ENCODE measurements at regions not wholly inside any gene's neighbourhood (a gene's known extent, or its start where the extent isn't known, plus 50 kb on each side); places are given as distances from the start of the nearest gene placed in this dataset.

- no peak overlapping the region for H4K8ac ChIP-seq (replicated peaks; ENCODE audit: insufficient read length, low read depth, low read length)
These were observed 392.2 kb downstream of the RASEF start for GRCh38 chr9:82670726-82671125.

More at GRCh38 chr9:82670726-82671125, 392.2 kb downstream of the RASEF start:
- Histone ChIP-seq H2BK120ac (ENCODE audit: low read depth, low read length, poor library complexity, severe bottlenecking) (no peak overlapping the region), H4K91ac (ENCODE audit: insufficient read length, low read depth, low read length) (no peak overlapping the region), H2AK5ac (ENCODE audit: insufficient read length, low read length) (no peak overlapping the region), H3K79me1 (ENCODE audit: insufficient read depth, low read depth, low read length, poor library complexity, severe bottlenecking) (no peaks in the 10 kb centered on the region), H3K56ac (ENCODE audit: insufficient read length, low read depth, low read length) (no peak overlapping the region), H4K5ac (ENCODE audit: insufficient read length, low read depth, low read length) (no peak overlapping the region), H2AFZ (ENCODE audit: low read length) (no peak overlapping the region), H3K79me2 (ENCODE audit: insufficient read depth, low read length) (no peaks in the 10 kb centered on the region), H3K27me3 (ENCODE audit: insufficient read depth, low read length) (no peaks in the 10 kb centered on the region), H3K4me1 (ENCODE audit: insufficient read depth, low read length) (no peaks in the 10 kb centered on the region; the same call in 1 of the 2 replicates), H4K20me1 (ENCODE audit: control insufficient read depth, insufficient read depth, insufficient read length) (no peaks in the 10 kb centered on the region), H3K9me3 (ENCODE audit: control insufficient read depth, low read depth, low read length) (no peaks in the 10 kb centered on the region), H3K23me2 (ENCODE audit: insufficient read length, low read depth, low read length, poor library complexity, severe bottlenecking) (no peaks in the 10 kb centered on the region), H3K4ac (ENCODE audit: low read depth, low read length) (no peak overlapping the region), H3K23ac (ENCODE audit: insufficient read length, low read depth, low read length) (no peak overlapping the region), H3K14ac (ENCODE audit: insufficient read depth, low read length) (no peak overlapping the region), H2BK5ac (ENCODE audit: insufficient read length, low read length) (no peak overlapping the region), H2BK20ac (ENCODE audit: low read depth, low read length, poor library complexity, severe bottlenecking) (no peak overlapping the region), H2BK12ac (ENCODE audit: insufficient read length, low read depth, low read length) (no peak overlapping the region), H2BK15ac (ENCODE audit: low read depth, low read length) (no peak overlapping the region), H3K27ac (ENCODE audit: insufficient read length, low read depth, low read length) (no peak overlapping the region), H3K18ac (ENCODE audit: insufficient read length, low read depth, low read length) (no peak overlapping the region), H3K9ac (ENCODE audit: extremely low read depth, insufficient read length, low read length) (no peak overlapping the region), H3T11ph (ENCODE audit: low read length) (no peak overlapping the region), H3K4me2 (ENCODE audit: insufficient read depth, insufficient read length, low read length) (no peak overlapping the region)
- TF ChIP-seq, protein P1, sequence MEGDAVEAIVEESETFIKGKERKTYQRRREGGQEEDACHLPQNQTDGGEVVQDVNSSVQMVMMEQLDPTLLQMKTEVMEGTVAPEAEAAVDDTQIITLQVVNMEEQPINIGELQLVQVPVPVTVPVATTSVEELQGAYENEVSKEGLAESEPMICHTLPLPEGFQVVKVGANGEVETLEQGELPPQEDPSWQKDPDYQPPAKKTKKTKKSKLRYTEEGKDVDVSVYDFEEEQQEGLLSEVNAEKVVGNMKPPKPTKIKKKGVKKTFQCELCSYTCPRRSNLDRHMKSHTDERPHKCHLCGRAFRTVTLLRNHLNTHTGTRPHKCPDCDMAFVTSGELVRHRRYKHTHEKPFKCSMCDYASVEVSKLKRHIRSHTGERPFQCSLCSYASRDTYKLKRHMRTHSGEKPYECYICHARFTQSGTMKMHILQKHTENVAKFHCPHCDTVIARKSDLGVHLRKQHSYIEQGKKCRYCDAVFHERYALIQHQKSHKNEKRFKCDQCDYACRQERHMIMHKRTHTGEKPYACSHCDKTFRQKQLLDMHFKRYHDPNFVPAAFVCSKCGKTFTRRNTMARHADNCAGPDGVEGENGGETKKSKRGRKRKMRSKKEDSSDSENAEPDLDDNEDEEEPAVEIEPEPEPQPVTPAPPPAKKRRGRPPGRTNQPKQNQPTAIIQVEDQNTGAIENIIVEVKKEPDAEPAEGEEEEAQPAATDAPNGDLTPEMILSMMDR (conservative IDR thresholded peaks at IDR 0.05) = no peak
- Mint-ChIP-seq H3K36me3 (ENCODE audit: insufficient read depth in 1 of 3, low read depth in 3 of 3) (no peaks in the 10 kb centered on the region), H3K9me3 (no peaks in the 10 kb centered on the region), H3K4me3 (no peak overlapping the region), H3K27ac (no peak overlapping the region), H3K4me1 (no peaks in the 10 kb centered on the region; a peak in 1 of 4 replicates), H3K27me3 (ENCODE audit: low read depth) (no peaks in the 10 kb centered on the region)
- no CpG with 5 or more reads among the region's 1 CpG for WGBS (ENCODE audit: extremely low coverage, insufficient read length, low lambda C conversion rate)
- DNase-seq = no peak
